ENCODE measurements at regions not wholly inside any gene's neighbourhood (a gene's known extent, or its start where the extent isn't known, plus 50 kb on each side); places are given as distances from the start of the nearest gene placed in this dataset.

- WGBS (ENCODE audit: insufficient coverage, insufficient replicate concordance, low lambda C conversion rate, missing lambda C conversion rate) = 0% methylated on average over 2 of the region's 2 CpGs
- no peak for DNase-seq (ENCODE audit: low read depth, low spot score)
- no peak overlapping the region for H3K4me3 ChIP-seq
- no peak overlapping the region for H3K27ac ChIP-seq (ENCODE audit: control insufficient read depth, insufficient read depth)
- no peaks in the 10 kb centered on the region for H3K4me1 ChIP-seq (ENCODE audit: control insufficient read depth, insufficient read depth, low read length)
- H2AFZ ChIP-seq (ENCODE audit: control insufficient read depth, low read depth, low read length) = no peak overlapping the region
- TF ChIP-seq FOXK2 (IDR thresholded peaks at IDR 0.05) (no peak), ZNF622 (IDR thresholded peaks at IDR 0.05) (no peak), ZBED1 (IDR thresholded peaks at IDR 0.05; ENCODE audit: borderline replicate concordance) (no peak), RB1 (IDR thresholded peaks at IDR 0.05; ENCODE audit: borderline replicate concordance) (no peak), WRNIP1 (IDR thresholded peaks at IDR 0.05; ENCODE audit: borderline replicate concordance, low read depth, low read length) (no peak), ETV6 (conservative IDR thresholded peaks at IDR 0.05 in 1 of 2, IDR thresholded peaks at IDR 0.05 in 1 of 2; ENCODE audit: borderline replicate concordance in 1 of 2, low read depth in 1 of 2) (no peak), SREBF2 (IDR thresholded peaks at IDR 0.05; ENCODE audit: low read length) (no peak), SP1 (IDR thresholded peaks at IDR 0.05; ENCODE audit: low read depth, low read length) (no peak), HDAC6 (IDR thresholded peaks at IDR 0.05; ENCODE audit: unreplicated experiment) (no peak), RBBP5 (conservative IDR thresholded peaks at IDR 0.05) (no peak), SMARCA5 (IDR thresholded peaks at IDR 0.05) (no peak), IKZF2 (IDR thresholded peaks at IDR 0.05) (no peak), DPF2 (IDR thresholded peaks at IDR 0.05) (no peak), PKNOX1 (IDR thresholded peaks at IDR 0.05) (no peak), EGR1 (IDR thresholded peaks at IDR 0.05; ENCODE audit: borderline replicate concordance in 1 of 2, low read depth in 2 of 2, low read length in 2 of 2) (no peak), IRF4 (IDR thresholded peaks at IDR 0.05; ENCODE audit: low read depth, low read length) (no peak), KLF5 (IDR thresholded peaks at IDR 0.05; ENCODE audit: partially characterized antibody) (no peak), SMAD1 (IDR thresholded peaks at IDR 0.05; ENCODE audit: low read depth, partially characterized antibody) (no peak), ZBTB4 (CRISPR knock-in tag; IDR thresholded peaks at IDR 0.05) (no peak)
- ChIA-PET CTCF (no interaction called here), POLR2A (no interaction called here), RAD21 (ENCODE audit: unreplicated experiment) (no interaction called here), SMC1A (ENCODE audit: uncharacterized antibody, unreplicated experiment) (no interaction called here)
- FAIRE-seq = no peak
- BruUV-seq (replicated peaks) = no TSS peak
- H4K20me1 ChIP-seq (ENCODE audit: control insufficient read depth, insufficient read depth) = no peaks in the 10 kb centered on the region
- H3K36me3 ChIP-seq (ENCODE audit: control insufficient read depth in 2 of 2, insufficient read depth in 2 of 2, low read length in 1 of 2) = no peaks in the 10 kb centered on the region
- H3K9me3 ChIP-seq (replicated peaks; ENCODE audit: control insufficient read depth, insufficient read depth, low read length) = no peaks in the 10 kb centered on the region
- no peak overlapping the region for H3K4me2 ChIP-seq (ENCODE audit: control insufficient read depth, insufficient read depth)
- no peak overlapping the region for H3K9ac ChIP-seq (ENCODE audit: control insufficient read depth, insufficient read depth, low read length)
- no peak for ATAC-seq
- in situ Hi-C loops (cut with MboI) = no loop called here
- H3K27me3 ChIP-seq (replicated peaks in 1 of 2; ENCODE audit: control insufficient read depth in 2 of 2, insufficient read depth in 2 of 2, low read length in 1 of 2) = no peaks in the 10 kb centered on the region
- intact Hi-C loops (cut with micrococcal nuclease; ENCODE audit: unreplicated experiment) = no loop called here
- no peaks in the 10 kb centered on the region for H3K79me2 ChIP-seq (ENCODE audit: control insufficient read depth, insufficient read depth, low read length)
Observed at GRCh38 chr14:86515195-86515594, 985.3 kb downstream of the FLRT2 start.
